Left lung (tissue), 4 donors: ENCODE measurements at regions not wholly inside any gene's neighbourhood (a gene's known extent, or its start where the extent isn't known, plus 50 kb on each side); places are given as distances from the start of the nearest gene placed in this dataset.

Experiments used
- ATAC-seq: fragments of 200-7000 bp; cut with Tn5 transposase; one replicate; pipeline ENCODE4 v1.9.1; 2020; ENCODE audit warnings: moderate library complexity
- DNase-seq, 4 donors: peaks; one replicate each; pipeline ENCODE4 v3.0.0-alpha.2; 2013 to 2020
- H3K27ac ChIP-seq, 2 donors: fragments of 200-600 bp; sonication (generic) in 1 of 2; one replicate each; pipeline versions ENCODE4 v1.5.0 to v1.8.0; 2020 to 2021
- H3K27me3 ChIP-seq, 2 donors: fragments of 200-600 bp; sonication (generic) in 1 of 2; one replicate each; pipeline versions ENCODE4 v1.5.0 to v1.8.0; 2020 to 2021
- H3K36me3 ChIP-seq, 2 donors: fragments of 200-600 bp; sonication (generic) in 1 of 2; one replicate each; pipeline versions ENCODE4 v1.5.0 to v1.8.0; 2020 to 2021
- H3K4me1 ChIP-seq, 2 donors: fragments of 200-600 bp; one replicate each; pipeline ENCODE4 v1.8.0; 2021
- H3K4me3 ChIP-seq, 2 donors: fragments of 200-600 bp; sonication (generic) in 1 of 2; one replicate each; pipeline versions ENCODE4 v1.5.0 to v1.8.0; 2020 to 2021; ENCODE audit warnings: mild to moderate bottlenecking in 1 of 2
- H3K9me3 ChIP-seq, 2 donors: fragments of 200-600 bp; sonication (generic) in 1 of 2; one replicate each; pipeline versions ENCODE4 v1.5.0 to v1.8.0; 2020 to 2021
- intact Hi-C, 2 donors: fragments of 100-400 bp; cut with DNase I; formaldehyde crosslinking; loops; one replicate each; pipeline versions ENCODE4 v1.11.2 to v1.14.2; 2022
- TF ChIP-seq, protein P1 (sequence below), 2 donors: fragments of 200-600 bp; sonication (generic) in 1 of 2; IDR thresholded peaks; one replicate each; pipeline versions ENCODE4 v1.5.0 to v1.8.0; 2021; ENCODE audit warnings: antibody characterized with exemption in 2 of 2
- donor health status: DM: no; HTN: yes; CAD: no.
- donor health status: DM: no; HTN: no; CAD: no.

DNA sequence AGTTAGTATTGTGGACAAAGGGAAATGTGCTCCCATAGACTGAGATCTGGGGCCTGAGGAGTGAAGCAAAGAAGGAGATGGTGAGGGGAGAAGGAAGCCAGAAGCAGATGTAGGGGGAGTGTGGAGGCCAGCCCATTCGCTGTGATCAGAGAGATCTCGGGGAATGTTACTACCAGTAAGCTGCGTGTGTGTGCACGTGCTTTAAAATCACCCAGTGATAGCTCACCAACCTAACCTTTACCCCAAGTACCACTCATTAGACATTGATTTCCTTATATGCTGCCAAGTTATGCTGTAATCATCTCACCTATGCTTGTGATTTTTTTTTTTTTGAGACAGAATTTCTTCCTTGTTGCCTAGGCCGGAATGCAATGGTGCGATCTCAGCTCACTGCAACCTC lies 659.1 kb downstream of the IRX1 start:
- Histone ChIP-seq H3K27ac (no peak overlapping the region), H3K4me1 (no peaks in the 10 kb centered on the region), H3K36me3 (no peaks in the 10 kb centered on the region), H3K4me3 (no peak overlapping the region), H3K9me3 (peaks cover 0 to 2% of the 10 kb centered on the region in 2 donors), H3K27me3 (no peaks in the 10 kb centered on the region)
- ATAC-seq: peak; percentile 15
- DNase-seq: no peak
- TF ChIP-seq, protein P1, sequence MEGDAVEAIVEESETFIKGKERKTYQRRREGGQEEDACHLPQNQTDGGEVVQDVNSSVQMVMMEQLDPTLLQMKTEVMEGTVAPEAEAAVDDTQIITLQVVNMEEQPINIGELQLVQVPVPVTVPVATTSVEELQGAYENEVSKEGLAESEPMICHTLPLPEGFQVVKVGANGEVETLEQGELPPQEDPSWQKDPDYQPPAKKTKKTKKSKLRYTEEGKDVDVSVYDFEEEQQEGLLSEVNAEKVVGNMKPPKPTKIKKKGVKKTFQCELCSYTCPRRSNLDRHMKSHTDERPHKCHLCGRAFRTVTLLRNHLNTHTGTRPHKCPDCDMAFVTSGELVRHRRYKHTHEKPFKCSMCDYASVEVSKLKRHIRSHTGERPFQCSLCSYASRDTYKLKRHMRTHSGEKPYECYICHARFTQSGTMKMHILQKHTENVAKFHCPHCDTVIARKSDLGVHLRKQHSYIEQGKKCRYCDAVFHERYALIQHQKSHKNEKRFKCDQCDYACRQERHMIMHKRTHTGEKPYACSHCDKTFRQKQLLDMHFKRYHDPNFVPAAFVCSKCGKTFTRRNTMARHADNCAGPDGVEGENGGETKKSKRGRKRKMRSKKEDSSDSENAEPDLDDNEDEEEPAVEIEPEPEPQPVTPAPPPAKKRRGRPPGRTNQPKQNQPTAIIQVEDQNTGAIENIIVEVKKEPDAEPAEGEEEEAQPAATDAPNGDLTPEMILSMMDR (IDR thresholded peaks at IDR 0.05): no peak
- intact Hi-C loops: no loop called here

- H3K4me1 ChIP-seq: no peaks in the 10 kb centered on the region
- DNase-seq: peak in 1 of 4 donors; percentile 16
- intact Hi-C loops: no loop called here
- TF ChIP-seq, protein P1 (IDR thresholded peaks at IDR 0.05): no peak
- H3K4me3 ChIP-seq: no peak overlapping the region
- no peak overlapping the region for H3K27ac ChIP-seq
- peak; percentile 67 for ATAC-seq
- H3K27me3 ChIP-seq: no peaks in the 10 kb centered on the region
- H3K9me3 ChIP-seq: peaks cover 0 to 2% of the 10 kb centered on the region in 2 donors
- H3K36me3 ChIP-seq: no peaks in the 10 kb centered on the region
These were observed 659.8 kb downstream of the IRX1 start for GRCh38 chr5:4255441-4255840.

GRCh38 chr5:4258170-4258569 lies 662.5 kb downstream of the IRX1 start:
- ATAC-seq (no peak), DNase-seq (no peak)
- no peaks in the 10 kb centered on the region for H3K27me3 ChIP-seq
- no peaks in the 10 kb centered on the region for H3K4me1 ChIP-seq
- intact Hi-C loops: no loop called here
- H3K27ac ChIP-seq: no peak overlapping the region
- H3K4me3 ChIP-seq: no peak overlapping the region
- no peaks in the 10 kb centered on the region for H3K9me3 ChIP-seq
- TF ChIP-seq, protein P1 (IDR thresholded peaks at IDR 0.05): no peak
- no peaks in the 10 kb centered on the region for H3K36me3 ChIP-seq

- DNase-seq (no peak), ATAC-seq (no peak)
- Histone ChIP-seq H3K27me3 (no peaks in the 10 kb centered on the region), H3K36me3 (no peaks in the 10 kb centered on the region), H3K4me3 (no peak overlapping the region), H3K4me1 (no peaks in the 10 kb centered on the region), H3K27ac (no peak overlapping the region), H3K9me3 (peaks cover 0 to 30% of the 10 kb centered on the region in 2 donors)
- TF ChIP-seq, protein P1 (IDR thresholded peaks at IDR 0.05): no peak
- intact Hi-C loops: no loop called here
These were observed 675.6 kb downstream of the IRX1 start for GRCh38 chr5:4271193-4271592.

DNA sequence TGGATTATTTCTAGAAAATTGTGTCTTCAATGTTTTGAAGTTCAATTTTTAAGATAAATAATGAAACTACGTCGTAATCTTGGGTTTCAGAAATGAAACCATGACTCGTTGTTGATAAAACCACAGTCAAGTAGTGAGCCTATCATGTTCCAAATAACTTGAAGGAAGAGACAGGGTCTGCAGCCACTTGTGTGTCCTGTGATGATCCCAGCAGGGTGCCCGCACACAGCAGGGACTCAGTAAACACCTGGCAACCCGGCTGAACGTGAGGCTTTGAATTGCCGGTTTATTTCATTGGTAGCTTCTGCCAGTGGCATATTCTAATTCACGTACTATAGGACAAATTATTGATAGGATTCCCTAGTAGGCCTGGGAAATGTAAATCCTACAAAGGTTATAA lies 679.6 kb downstream of the IRX1 start:
- no peaks in the 10 kb centered on the region for H3K27me3 ChIP-seq
- intact Hi-C loops: no loop called here
- ATAC-seq (no peak), DNase-seq (no peak)
- H3K36me3 ChIP-seq: no peaks in the 10 kb centered on the region
- no peaks in the 10 kb centered on the region for H3K4me1 ChIP-seq
- no peak overlapping the region for H3K27ac ChIP-seq
- no peak overlapping the region for H3K4me3 ChIP-seq
- TF ChIP-seq, protein P1 (IDR thresholded peaks at IDR 0.05): no peak
- H3K9me3 ChIP-seq: peaks cover 0 to 23% of the 10 kb centered on the region in 2 donors
